Medulla oblongata (tissue), 1 donor: ENCODE measurements at regions not wholly inside any gene's neighbourhood (a gene's known extent, or its start where the extent isn't known, plus 50 kb on each side); places are given as distances from the start of the nearest gene placed in this dataset.
"Not testable (repeated sequence)": the region's sequence is repeated elsewhere in the genome, so short reads cannot be mapped to it uniquely, and the experiment has no call there.

Experiments used
- DNase-seq: peaks from one replicate; pipeline ENCODE4 v3.0.0-alpha.2; 2015; ENCODE audit errors: extremely low spot score

DNA sequence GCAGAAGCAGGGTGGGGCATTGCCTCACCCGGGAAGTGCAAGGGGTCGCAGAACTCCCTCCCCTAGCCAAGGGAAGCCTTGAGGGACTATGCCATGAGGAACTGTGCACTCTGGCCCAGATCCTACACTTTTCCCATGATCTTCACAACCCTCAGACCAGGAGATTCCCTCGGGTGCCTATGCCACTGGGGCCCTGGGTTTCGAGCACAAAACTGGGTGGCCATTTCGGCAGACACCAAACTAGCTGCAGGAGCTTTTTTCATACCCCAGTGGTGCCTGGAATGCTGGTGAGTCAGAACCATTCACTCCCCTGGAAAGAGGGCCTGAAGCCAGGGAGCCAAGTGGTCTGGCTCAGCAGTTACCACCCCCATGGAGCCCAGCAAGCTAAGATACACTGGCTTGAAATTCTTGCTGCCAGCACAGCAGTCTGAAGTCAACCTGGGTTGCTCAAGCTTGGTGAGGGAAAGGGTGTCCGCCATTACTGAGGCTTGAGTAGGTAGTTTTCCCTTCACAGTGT is 573.7 kb upstream of the ANO3 start:
- no peak for DNase-seq

DNA sequence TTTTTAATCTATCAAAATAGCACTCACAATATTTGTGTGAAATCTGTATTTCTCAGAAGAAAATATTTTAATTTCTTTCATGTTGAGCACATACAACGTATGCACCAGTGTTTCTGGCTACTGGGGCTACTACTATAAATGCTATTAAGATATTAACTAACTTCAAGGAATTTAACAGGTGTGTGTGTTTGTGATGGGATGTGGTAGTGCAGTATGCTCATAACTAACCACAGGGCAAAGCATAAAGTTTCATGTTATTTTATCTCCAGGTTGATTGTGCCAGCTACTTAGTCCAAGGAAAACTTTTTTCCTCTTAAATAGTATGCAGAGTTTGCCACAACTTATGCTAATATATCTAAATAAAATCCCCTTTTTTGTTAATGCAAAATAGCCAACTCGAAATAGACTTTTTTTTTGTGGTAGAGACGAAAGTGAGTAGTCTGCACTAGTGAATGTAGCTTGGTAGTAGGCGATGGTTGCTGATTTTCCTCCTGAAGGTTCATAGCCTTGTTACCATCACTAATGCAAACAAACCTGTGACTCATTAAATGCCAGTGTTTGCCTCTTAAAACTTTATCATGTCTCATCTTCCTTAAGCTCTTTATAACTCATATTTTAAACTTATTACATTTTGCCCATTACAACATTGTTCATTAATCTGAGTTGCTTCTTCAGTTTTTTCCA is 565.5 kb upstream of the ANO3 start:
- no peak for DNase-seq

DNA sequence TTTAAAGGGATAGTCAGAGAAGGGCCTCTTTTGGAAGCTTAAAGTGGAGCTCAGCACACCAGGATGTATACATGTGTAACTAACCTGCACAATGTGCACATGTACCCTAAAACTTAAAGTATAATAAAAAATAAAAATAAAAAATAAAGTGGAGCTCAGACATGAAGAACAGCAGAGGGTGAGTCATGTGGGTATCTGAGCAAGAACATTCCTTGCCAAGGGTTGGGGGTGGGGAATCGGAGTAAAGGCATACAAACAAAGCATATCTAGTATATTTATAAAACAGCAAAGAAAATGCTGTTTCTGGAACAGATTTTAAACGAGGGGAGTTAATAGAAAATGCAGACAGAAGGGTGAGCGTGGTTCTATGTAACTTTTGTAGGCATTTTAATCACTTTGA is 562.6 kb upstream of the ANO3 start:
- no peak for DNase-seq

DNA sequence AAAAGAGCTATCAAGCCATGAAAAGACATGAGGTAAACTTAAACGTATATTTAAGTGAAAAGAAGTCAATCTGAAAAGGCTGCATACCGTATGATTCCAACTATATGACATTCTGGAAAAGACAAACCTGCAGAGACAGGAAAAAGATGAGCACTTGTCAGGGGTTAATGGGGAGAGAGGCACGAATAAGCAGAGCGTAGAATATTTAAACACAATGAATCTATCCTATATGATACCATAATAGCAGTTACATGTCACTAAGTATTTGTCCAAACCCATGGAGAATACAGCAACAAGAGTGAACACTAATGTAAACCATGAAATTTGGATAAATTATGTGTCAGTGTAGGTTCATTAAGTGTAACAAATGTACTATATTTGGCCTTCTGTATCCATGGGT is 560.3 kb upstream of the ANO3 start:
- no peak for DNase-seq

DNA sequence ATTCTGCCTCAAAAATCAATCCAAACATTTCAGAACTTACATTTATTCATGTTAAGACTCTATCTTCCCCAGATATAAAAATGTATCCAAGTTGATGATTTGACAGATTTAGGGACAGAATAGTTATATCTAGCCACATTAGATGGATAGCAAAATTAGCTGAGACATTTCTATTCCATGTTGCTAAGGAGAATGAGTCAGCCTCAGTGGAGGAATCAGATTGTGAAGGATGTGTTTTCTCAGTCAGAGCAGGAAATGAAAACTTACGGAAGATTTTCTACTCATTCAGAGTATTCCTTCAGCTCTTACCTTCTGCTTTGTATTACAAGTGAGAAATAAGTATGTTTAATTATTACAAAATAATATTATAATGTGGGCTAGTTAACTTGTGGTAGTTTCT is 556.3 kb upstream of the ANO3 start:
- no peak for DNase-seq

DNA sequence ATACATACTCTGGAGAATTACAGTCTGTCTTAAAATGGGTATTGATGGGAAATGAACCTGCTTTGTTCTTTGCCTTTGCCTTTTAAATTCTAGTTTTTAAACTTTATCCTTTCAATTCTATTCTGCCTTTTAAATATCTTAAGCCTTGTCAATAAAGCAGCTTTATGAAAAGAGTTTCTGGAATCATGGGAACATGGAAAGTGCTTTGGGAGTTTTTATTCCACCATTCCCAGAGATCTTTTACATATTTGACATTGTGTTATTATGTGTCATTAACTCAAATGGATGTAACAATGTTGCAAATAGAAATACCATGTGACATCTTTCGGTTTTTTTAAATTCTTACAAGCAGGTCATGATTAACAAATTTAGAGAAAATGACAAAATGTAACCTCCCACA is 555.7 kb upstream of the ANO3 start:
- no peak for DNase-seq

DNA sequence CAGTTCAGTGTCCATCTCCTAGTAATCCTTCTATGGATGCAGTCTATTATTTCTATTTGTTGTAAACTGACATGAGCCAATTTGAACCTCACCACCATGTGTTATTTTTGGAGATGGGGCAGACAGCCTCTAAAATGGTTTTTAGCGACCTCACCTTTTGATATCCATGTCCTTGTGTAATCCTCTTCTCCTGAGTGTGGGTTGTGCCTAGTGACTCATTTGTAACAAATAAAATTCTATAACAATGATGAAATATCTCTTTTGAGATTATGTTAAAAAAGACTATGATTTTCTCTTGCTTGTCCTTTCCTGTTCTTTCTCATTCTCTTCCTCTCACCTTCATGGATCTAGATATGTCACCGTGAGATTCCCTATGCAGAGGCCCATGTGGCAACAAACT is 554.6 kb upstream of the ANO3 start:
- DNase-seq: no peak

DNA sequence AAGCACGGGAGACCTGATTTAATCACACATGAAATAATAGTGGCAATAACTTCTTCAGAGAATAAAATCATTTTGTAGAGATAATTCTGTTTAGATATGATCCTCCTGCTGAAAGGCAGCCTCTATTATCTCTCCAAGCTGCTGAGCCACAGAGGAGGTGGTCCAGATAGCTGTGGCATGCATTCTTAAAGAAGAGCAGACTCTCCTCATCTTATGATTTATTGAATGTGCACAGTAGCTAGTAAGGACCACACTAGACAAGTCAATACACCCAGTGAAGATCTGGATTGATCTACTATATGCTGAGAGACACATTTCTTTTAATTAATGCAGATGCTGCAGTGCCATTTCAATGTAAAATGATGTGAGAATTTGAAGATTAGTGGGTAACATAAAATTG is 552.9 kb upstream of the ANO3 start:
- DNase-seq: no peak

DNA sequence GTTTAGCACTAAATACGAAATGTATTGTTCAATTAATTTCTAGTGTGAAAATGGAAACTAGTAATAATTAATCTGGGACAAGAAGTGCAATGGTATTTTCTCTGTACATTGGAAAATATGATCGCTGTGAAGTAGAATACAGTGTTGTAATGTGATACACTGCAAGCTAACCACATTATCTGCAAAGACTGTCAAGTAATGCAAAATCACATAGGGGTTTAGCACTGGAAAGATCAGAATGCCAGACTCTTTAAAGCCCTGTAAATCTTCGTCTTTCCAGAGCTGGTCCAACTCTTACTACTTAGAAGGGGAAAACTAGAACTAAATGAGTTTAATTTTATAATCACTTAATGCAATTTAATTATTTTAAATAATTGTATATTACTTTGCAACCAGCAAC is 544.5 kb upstream of the ANO3 start:
- no peak for DNase-seq

DNA sequence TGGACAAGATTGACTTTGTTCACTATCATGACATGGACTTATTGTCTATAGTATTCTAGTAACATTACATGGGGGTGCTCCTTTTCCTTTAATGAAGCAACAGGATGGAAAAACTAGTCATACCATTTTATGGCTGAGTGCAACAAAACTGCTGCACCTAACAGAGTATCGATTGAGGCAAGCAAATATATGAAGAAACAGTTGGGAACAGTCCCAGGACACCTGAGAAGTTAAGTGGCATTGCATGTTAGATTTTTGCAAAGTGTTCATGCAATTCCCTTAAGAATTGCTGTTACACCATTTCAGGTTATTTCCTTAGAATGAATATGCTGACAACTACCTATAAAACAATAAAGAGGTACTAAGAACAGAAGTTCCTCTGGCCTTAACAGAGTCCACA is 541.5 kb upstream of the ANO3 start:
- DNase-seq: no peak

DNA sequence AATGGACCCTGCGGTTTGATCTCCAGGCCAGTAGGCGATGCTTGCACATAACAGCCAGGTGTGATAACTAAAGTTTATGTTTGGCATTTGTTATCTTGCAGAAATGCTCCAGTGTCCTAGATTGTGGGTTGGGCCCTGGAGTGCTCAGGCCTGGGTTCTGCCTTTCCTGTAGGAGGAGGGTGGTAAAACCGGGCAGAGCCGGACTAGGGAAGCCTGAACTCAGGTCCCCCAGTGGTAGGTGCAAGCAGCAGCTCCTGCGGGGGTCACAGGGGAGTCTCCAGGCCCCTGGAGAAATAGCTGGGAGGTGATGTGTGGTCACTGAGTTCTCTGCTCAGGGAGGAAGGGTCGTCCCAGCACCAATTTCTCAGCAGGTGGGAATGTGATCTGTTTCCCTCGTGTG is 538.3 kb upstream of the ANO3 start:
- no peak for DNase-seq

DNA sequence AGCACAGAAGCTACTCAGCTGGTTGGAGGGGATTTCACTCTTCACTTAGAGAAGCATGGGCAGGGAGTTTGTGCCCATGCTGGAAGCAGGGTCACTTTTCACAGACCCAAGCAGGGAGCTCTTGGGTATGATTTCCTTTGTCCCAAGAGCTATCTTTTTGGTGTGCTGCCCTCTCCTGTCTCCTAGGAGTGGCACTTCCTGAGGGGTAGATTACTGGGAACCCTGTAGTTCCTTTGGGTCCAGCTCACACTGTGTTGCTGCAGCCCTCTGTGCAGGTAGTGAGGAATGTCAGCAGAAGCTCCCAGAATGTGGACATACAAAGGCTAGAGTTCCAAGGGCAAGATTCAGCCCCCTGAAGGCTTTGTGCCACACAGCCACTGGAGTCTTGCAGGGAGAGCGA is 537.1 kb upstream of the ANO3 start:
- DNase-seq: no peak

DNA sequence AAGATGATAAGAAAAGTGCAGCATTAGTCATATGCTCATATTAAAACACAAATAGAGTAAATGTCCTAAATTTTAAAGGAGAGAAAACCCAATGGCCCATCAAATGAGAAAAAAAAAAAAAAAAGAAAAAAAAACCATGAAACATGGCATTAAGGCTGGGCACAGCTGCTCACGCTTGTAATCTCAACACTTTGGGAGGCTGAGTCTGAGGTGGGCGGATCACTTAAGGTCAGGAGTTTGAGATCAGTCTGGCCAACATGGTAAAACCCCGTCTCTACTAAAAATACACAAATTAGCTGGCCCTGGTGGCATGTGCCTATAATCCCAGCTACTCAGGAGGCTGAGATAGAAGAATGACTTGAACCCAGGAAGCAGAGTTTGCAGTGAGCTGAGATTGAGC is 515.5 kb upstream of the ANO3 start:
- DNase-seq: no peak

DNA sequence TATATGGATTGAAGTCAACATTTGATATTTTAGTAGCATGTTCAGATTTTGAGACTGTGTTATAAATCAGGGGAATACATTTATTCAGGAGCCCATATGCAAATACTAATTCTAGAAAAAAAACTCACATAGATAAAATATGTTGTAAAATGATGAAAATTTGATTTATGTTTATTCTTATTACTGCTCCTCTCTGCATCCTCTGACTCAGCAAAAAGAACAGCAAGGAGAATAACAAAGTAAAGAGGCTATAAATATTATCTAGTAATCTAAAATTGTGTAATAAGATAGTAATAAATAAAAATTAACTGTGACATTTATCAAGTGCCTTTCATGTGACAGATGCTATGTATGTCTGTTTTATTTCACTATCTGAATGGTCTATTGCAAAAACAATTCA is 507.2 kb upstream of the ANO3 start:
- DNase-seq: no peak

DNA sequence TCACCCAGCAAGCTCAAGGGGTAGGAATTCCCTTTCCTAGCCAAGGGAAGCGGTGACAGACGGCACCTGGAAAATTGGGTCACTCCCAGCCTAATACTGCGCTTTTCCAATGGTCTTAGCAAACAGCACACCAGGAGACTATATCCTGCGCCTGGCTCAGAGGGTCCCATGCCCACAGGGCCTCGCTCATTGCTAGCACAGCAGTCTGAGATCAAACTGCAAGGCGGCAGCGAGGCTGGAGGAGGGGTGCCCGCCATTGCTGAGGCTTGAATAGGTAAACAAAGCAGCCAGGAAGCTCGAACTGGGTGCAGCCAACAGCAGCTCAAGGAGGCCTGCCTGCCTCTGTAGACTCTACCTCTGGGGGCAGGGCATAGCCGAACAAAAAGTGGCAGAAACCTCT is 500.4 kb upstream of the ANO3 start:
- DNase-seq: not testable (repeated sequence)

DNA sequence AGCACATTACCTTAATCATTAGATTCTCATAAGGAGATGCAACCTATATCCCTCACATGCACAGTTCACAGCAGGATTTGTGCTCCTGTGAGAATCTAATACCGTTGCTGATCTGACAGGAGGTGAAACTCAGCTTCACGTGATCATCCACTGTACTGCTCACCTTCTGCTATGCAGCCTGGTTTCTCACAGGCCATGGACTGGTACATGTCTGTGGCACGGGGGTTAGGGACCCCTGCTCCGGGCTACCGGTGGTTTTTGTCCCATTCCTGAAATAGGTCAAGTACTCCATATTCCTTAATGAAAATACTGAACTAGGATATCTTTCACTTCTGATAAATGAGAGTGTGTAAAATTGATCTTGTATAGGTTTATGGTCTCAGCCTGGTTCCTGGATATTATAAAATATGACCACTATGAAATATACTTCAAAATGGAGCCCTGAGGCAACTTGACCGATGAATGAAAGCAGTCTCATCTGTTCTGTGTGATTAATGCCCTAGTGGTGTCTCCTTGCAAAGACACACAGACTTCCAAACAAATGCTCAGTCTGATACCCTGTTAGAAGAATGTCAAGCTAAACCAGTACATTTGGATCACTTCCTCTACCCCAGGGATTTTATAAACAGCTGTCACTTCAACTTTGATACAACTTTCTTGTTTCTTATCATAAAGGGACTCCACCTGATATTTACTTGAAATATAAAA is 492.9 kb upstream of the ANO3 start:
- DNase-seq: no peak

DNA sequence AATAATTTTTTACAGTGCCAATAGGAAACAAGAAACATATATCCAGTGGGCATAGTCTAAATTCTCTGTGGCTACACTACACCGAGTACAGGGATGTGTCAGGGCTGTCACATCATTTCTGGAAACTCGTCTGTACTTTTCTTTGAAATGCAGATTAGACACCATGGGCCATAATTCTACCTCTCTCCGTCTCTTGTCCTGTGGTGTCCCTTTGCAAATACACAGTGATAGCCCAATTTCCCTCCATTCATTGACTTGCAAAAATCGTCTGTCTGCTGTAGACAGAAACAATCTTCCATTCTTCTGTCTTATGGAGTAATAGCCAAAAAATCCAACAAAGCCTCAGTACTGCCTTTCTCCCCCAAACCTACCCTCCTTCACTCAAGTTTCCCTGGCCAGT is 487.1 kb upstream of the ANO3 start:
- DNase-seq: no peak

DNA sequence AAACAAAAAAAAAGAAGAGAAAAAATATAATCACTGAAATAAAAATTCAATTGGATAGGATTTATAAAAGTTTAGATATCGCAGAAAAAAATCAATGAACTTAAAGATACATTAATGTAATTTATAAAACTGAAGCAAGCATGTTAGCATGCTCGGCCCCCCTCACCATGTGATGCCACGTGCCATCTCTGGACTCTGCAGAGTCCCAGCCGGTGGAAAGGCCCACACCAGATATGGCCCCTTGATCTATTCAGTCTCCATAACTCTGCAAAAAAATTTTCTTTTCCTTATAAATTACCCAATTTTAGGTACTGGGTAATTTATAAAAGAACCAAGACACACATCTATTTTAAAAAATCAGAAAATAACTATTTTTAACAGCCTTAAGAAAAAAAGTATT is 476.0 kb upstream of the ANO3 start:
- no peak for DNase-seq

DNA sequence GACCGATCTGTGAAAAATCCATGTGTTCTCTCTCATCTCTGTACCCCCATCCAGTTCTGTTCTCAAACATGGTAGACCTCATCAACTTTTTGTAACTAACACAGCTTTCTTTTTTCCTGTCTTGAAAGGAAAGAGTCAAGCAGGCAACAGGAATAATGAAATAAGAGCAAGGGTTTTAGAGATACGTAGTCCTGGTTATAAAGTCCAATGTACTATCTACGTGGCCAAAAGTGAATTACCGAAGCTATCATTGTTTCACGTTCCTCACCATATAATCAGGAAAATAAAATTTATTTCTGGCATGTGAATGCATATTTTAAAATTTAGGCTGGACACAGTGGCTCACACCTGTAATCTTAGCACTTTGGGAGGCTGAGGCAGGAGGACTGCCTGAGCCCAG is 472.2 kb upstream of the ANO3 start:
- DNase-seq: no peak

DNA sequence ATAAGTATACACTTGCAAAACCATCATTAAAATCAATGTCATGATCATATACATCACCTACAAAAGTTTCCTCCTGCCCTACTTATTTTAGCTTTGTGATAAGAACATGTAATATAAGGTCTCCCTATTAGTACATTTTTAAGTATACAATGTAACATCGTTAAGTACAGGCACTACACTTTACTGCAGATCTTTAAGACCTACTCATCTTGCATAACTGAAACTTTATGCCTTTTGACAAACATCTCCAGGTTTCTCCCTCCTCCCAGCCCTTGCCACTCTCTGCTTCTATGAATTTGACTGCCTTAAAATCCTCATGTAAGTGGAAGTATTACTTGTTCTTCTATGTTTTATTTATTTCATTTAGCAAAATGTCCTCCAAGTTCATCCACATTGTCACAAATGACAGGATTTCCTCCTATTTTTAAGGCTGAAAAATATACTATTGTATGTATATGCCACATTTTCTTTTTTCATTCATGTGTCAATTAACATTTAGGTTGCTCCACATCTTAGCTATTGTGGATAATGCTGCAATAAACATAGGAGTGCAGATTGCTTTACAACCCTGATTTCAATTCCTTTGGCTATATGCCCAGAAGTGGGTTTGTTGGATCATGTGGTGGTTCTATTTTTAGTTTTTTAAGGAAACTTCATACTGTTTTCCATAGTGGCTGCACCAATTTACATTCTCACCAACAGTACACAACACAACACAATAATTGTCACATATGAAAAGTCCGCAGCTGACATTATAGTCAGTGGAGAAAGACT is 471.1 kb upstream of the ANO3 start:
- peak; percentile 9 for DNase-seq

DNA sequence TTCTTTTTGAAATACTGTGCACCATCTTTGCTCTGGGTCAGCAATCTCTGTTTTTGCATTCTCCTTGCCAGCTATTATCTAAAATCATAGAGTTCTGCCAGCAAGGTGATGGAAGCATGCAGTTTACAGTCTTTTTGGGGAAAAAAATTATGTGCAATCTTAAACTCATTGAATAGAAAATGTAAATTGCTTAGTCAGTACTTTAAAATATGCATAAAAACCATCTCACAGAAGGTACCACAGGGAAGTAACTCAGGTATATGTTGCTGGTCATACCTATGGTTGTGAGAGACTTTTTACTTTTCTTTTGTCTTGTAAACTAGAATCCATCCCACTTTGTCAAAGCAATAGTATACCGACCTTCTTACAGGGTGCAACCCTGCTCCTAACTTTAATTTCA is 469.8 kb upstream of the ANO3 start:
- no peak for DNase-seq

DNA sequence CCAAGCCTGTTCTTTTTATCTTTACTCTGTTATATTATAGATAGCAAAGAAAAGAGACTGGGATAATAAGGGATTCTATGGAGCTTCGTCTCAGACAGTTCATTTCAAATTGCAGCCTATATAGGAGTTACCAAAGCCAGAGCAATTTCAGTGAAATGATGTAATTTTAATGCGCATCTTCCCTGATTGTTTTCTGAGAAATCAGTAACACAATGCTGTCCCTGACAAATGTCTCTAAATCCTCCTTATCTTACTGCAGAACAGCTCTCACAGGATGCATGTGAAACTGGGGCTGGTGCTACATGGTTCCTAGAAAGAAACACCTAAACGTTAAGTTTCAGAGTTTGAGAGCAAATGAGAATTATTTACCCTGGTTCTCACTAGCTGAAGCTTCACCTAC is 467.9 kb upstream of the ANO3 start:
- no peak for DNase-seq

DNA sequence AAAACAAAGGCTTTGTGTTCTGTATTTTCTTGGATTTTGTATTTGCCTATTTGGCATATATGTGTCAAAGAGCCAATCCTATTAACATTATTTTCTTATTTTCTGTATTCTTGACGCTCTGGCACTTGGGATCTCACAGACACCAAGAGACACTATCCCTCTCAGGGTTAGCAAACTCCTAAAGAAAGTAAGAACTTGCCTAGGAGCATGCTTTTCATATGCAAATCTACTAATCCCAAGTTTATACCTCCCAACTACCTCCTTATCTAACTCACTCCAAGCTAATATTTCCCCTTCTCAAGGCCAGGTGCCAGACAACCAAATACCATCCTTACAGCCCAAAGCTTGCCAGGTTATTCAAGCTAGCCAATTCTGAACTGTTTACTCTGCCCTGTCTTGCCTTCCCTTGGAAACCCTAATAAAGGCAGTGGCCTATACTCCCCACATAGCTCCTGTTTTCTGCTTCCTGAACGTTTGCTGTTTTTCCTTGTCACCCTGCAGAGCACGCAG is 455.4 kb upstream of the ANO3 start:
- DNase-seq: no peak
